ENCODE measurements at regions not wholly inside any gene's neighbourhood (a gene's known extent, or its start where the extent isn't known, plus 50 kb on each side); places are given as distances from the start of the nearest gene placed in this dataset.

- TF ChIP-seq, protein P1, sequence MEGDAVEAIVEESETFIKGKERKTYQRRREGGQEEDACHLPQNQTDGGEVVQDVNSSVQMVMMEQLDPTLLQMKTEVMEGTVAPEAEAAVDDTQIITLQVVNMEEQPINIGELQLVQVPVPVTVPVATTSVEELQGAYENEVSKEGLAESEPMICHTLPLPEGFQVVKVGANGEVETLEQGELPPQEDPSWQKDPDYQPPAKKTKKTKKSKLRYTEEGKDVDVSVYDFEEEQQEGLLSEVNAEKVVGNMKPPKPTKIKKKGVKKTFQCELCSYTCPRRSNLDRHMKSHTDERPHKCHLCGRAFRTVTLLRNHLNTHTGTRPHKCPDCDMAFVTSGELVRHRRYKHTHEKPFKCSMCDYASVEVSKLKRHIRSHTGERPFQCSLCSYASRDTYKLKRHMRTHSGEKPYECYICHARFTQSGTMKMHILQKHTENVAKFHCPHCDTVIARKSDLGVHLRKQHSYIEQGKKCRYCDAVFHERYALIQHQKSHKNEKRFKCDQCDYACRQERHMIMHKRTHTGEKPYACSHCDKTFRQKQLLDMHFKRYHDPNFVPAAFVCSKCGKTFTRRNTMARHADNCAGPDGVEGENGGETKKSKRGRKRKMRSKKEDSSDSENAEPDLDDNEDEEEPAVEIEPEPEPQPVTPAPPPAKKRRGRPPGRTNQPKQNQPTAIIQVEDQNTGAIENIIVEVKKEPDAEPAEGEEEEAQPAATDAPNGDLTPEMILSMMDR (conservative IDR thresholded peaks at IDR 0.05 in 1 of 2, IDR thresholded peaks at IDR 0.05 in 1 of 2; ENCODE audit: low read depth in 1 of 2, low read length in 2 of 2), result no peak
- TF ChIP-seq EZH2 (IDR thresholded peaks at IDR 0.05; ENCODE audit: low read length, missing control alignments), result no peak
- H2AFZ ChIP-seq (ENCODE audit: low read length), result no peak overlapping the region
These were observed 113.3 kb upstream of the ERRFI1 start for GRCh38 chr1:8139383-8139782.

DNA sequence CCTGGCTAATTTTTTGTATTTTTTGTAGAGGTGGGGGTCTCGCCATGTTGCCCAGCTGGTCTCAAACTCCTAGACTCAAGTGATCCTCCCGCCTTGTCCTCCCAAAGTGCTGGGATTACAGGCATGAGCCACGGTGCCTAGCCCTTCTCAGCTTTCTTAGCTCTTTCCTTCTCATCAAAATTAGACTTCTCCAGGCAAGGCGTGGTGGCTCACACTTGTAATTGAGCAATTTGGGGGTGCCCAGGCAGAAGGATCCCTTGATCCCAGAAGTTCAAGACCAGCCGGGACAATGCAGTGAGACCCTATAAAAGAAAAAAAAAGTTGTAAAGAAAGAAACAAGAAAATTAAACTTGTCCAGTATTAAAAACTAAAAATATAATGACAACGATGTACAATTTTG lies 112.6 kb upstream of the ERRFI1 start:
- H3K4me1 ChIP-seq (ENCODE audit: control insufficient read depth, extremely low read depth, insufficient read depth, low read length), result peaks cover 24% of the 10 kb centered on the region

More at GRCh38 chr1:8139383-8139782, 113.3 kb upstream of the ERRFI1 start:
- no peak overlapping the region for H3K4me2 ChIP-seq (ENCODE audit: extremely low read depth, insufficient read depth, low read length)
- no peaks in the 10 kb centered on the region for H3K79me2 ChIP-seq (ENCODE audit: control insufficient read depth, insufficient read depth, low read length)
- H3K27ac ChIP-seq (ENCODE audit: insufficient read depth, low read length), result no peak overlapping the region
- no peaks in the 10 kb centered on the region for H3K36me3 ChIP-seq (ENCODE audit: control insufficient read depth, insufficient read depth, low read length)
- no peaks in the 10 kb centered on the region for H4K20me1 ChIP-seq (ENCODE audit: control insufficient read depth, extremely low read depth, insufficient read depth, low read length)
- H3K9ac ChIP-seq (ENCODE audit: insufficient read depth, low read length), result no peak overlapping the region
- no peaks in the 10 kb centered on the region for H3K9me3 ChIP-seq (ENCODE audit: control insufficient read depth, insufficient read depth, low read depth, low read length)
- no peak overlapping the region for H3K4me3 ChIP-seq (replicated peaks in 1 of 4; ENCODE audit: control extremely low read depth in 1 of 4, insufficient read depth in 1 of 4, low read depth in 3 of 4, low read length in 4 of 4)
- H3K4me1 ChIP-seq (ENCODE audit: control insufficient read depth, extremely low read depth, insufficient read depth, low read length), result peaks cover 21% of the 10 kb centered on the region
- no peak for DNase-seq (ENCODE audit: low read depth in 2 of 2)
- no peaks in the 10 kb centered on the region for H3K27me3 ChIP-seq (ENCODE audit: control insufficient read depth, insufficient read depth, low read length)

DNA sequence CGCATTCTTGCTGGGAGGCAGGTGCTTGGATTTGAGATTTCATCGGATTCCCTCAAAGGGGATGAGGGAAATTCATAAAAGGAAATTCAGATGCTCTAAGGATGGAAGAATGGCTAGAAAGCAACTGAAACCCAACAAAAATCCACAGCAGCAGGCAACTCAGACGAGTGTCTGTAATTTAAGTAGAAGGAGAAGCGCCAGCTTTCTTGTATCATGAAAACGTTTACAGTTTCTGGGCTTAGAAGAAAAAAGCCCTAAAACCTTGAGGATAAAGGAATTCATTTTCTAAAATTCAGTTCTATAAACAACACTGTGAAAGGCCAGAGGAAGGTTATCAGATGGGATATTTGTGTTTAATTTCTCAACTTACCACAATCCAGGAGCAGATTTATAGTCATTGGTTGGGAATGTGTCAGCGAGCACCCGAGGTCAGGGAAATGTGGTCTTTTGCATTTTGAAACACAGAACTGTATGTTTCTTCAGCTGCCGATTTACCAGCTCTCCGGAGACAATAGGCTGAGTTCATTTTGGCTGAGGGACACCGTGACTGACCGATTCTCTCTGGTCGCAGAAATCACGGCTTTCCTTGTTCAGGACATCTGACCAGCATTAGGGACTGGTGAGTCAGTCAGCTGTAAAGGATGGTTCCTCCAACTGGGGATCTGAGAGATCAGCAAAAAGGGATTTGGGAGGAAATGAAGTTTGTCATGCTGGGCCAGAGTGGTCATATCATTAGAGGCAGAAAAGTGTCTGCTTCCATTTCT lies 111.6 kb upstream of the ERRFI1 start:
- no peak overlapping the region for H2AFZ ChIP-seq (ENCODE audit: low read length)

More for the DNA sequence above, 112.6 kb upstream of the ERRFI1 start:
- H3K79me2 ChIP-seq (ENCODE audit: control insufficient read depth, insufficient read depth, low read length), result no peaks in the 10 kb centered on the region
- H3K4me3 ChIP-seq (replicated peaks in 1 of 4; ENCODE audit: control extremely low read depth in 1 of 4, insufficient read depth in 1 of 4, low read depth in 3 of 4, low read length in 4 of 4), result no peak overlapping the region
- no peak for DNase-seq (ENCODE audit: low read depth in 2 of 2)
- no peak overlapping the region for H3K27ac ChIP-seq (ENCODE audit: insufficient read depth, low read length)
- TF ChIP-seq EZH2 (IDR thresholded peaks at IDR 0.05; ENCODE audit: low read length, missing control alignments), result no peak
- TF ChIP-seq, protein P1 (conservative IDR thresholded peaks at IDR 0.05 in 1 of 2, IDR thresholded peaks at IDR 0.05 in 1 of 2; ENCODE audit: low read depth in 1 of 2, low read length in 2 of 2), result no peak
- H3K27me3 ChIP-seq (ENCODE audit: control insufficient read depth, insufficient read depth, low read length), result no peaks in the 10 kb centered on the region
- H3K4me2 ChIP-seq (ENCODE audit: extremely low read depth, insufficient read depth, low read length), result no peak overlapping the region
- no peaks in the 10 kb centered on the region for H3K36me3 ChIP-seq (ENCODE audit: control insufficient read depth, insufficient read depth, low read length)
- H3K9ac ChIP-seq (ENCODE audit: insufficient read depth, low read length), result no peak overlapping the region
- H3K9me3 ChIP-seq (ENCODE audit: control insufficient read depth, insufficient read depth, low read depth, low read length), result no peaks in the 10 kb centered on the region
- H2AFZ ChIP-seq (ENCODE audit: low read length), result no peak overlapping the region
- no peaks in the 10 kb centered on the region for H4K20me1 ChIP-seq (ENCODE audit: control insufficient read depth, extremely low read depth, insufficient read depth, low read length)

More for the DNA sequence above, 111.6 kb upstream of the ERRFI1 start:
- Histone ChIP-seq H3K4me1 (ENCODE audit: control insufficient read depth, extremely low read depth, insufficient read depth, low read length) (peaks cover 27% of the 10 kb centered on the region), H3K9me3 (ENCODE audit: control insufficient read depth, insufficient read depth, low read depth, low read length) (no peaks in the 10 kb centered on the region), H3K4me3 (replicated peaks in 1 of 4; ENCODE audit: control extremely low read depth in 1 of 4, insufficient read depth in 1 of 4, low read depth in 3 of 4, low read length in 4 of 4) (no peak overlapping the region), H3K79me2 (ENCODE audit: control insufficient read depth, insufficient read depth, low read length) (no peaks in the 10 kb centered on the region), H4K20me1 (ENCODE audit: control insufficient read depth, extremely low read depth, insufficient read depth, low read length) (no peaks in the 10 kb centered on the region), H3K27ac (ENCODE audit: insufficient read depth, low read length) (peak overlapping the region; percentile 72), H3K4me2 (ENCODE audit: extremely low read depth, insufficient read depth, low read length) (peak overlapping the region; percentile 66), H3K36me3 (ENCODE audit: control insufficient read depth, insufficient read depth, low read length) (no peaks in the 10 kb centered on the region), H3K27me3 (ENCODE audit: control insufficient read depth, insufficient read depth, low read length) (no peaks in the 10 kb centered on the region), H3K9ac (ENCODE audit: insufficient read depth, low read length) (no peak overlapping the region)
- TF ChIP-seq, protein P1 (conservative IDR thresholded peaks at IDR 0.05 in 1 of 2, IDR thresholded peaks at IDR 0.05 in 1 of 2; ENCODE audit: low read depth in 1 of 2, low read length in 2 of 2), result no peak
- no peak for TF ChIP-seq EZH2 (IDR thresholded peaks at IDR 0.05; ENCODE audit: low read length, missing control alignments)
- peak; percentile 97 to 99 for DNase-seq (ENCODE audit: low read depth in 2 of 2)
